ENCODE measurements at regions not wholly inside any gene's neighbourhood (a gene's known extent, or its start where the extent isn't known, plus 50 kb on each side); places are given as distances from the start of the nearest gene placed in this dataset.
"Not testable (repeated sequence)": the region's sequence is repeated elsewhere in the genome, so short reads cannot be mapped to it uniquely, and the experiment has no call there.

GRCh38 chr6:27585316-27585715 is 112.4 kb upstream of the ZNF184 start:
- not testable (repeated sequence) for DNase-seq (ENCODE audit: low read depth)

GRCh38 chr6:27584326-27584725 is 111.4 kb upstream of the ZNF184 start:
- no peak for DNase-seq (ENCODE audit: low read depth)

DNA sequence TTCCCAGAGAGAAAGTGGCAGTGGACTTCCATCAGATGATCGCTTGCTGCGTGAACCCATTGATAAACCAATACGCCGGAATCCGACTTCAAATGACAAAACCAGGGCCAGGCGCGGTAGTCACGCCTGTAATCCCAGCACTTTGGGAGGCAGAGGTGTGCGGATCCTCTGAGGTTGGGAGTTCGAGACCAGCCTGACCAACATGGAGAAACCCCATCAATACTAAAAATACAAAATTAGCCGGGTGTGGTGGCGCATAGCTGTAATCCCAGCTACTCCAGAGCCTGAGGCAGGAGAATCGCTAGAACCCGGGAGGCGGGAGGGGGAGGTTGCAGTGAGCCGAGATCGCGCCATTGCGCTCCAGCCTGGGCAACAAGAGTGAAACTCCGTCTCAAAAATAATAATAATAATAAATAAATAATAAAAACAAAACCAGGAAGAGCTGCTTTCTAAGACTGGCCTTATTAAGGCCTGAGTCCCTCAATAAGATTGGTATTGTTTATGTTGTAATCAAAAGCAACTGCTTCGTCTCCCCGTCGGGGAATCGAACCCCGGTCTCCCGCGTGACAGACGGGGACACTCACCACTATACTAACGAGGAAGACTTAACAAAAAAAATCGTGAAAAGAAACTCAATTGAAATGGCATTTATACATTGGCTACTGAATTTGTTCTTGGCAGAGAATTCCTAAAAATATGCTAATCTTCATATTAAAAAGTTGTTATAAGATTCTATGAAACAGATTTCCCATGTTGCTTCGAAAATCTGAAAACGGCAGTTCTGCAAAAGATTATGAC is 110.2 kb upstream of the ZNF184 start:
- DNase-seq (ENCODE audit: low read depth), result no peak

DNA sequence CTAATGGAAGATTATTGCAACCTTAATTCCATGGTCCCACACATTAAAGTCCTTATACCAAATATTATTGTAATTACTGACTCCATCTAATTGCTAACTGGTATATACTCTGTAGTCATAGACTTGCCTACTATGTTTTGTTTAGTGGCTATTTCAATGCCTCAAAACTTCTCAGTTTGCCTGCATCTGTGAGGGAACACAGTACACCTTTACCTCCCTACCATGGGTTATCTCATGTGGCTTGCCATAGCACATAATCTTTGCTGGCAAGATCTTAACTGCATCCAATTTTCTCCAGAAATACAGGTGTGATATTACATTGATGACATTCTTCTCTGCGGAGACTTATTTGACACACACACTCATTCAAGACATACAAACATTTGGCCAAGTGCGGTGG is 107.1 kb upstream of the ZNF184 start:
- DNase-seq (ENCODE audit: low read depth), result no peak

DNA sequence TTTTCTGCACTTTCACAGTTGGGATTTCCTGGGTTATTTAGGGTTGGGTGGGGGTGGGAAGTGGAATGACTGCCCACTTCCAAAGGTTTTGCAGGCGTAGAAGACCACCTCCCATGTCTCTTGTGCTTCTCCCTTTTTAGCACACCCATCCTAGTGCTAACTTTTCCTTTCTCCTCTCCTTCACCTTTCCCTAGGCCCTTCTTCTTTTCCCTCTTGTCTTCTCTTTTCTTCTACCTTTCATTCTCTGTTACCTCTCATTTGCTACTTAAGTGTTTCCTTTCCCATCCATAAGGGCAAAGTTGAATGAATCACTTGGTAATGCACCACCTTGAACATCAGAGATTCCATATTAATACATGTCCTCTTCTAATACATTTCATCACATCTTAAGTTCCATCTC is 105.0 kb upstream of the ZNF184 start:
- DNase-seq (ENCODE audit: low read depth), result no peak

- DNase-seq (ENCODE audit: low read depth), result no peak
Observed at GRCh38 chr6:27575594-27576361, 102.9 kb upstream of the ZNF184 start.

GRCh38 chr6:27568226-27568897 is 95.5 kb upstream of the ZNF184 start:
- no peak for DNase-seq (ENCODE audit: low read depth)

GRCh38 chr6:27565839-27566779 is 93.2 kb upstream of the ZNF184 start:
- DNase-seq (ENCODE audit: low read depth), result no peak

DNA sequence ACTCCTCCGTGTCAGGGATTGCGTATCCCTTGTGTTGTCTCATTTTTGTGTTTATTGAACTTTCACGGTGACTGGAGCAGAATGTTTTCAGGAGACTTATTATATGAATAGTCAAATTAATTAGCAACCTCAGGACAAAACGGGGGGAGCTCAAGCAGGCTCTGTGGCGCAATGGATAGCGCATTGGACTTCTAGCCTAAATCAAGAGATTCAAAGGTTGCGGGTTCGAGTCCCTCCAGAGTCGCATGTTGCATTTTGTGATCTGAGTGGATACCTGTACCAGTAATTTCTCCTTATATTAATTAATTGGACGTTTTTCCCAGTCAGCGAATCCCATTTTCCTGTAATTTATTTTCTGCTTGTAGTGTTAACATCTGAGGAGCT is 89.1 kb upstream of the ZNF184 start:
- DNase-seq (ENCODE audit: low read depth), result no peak

DNA sequence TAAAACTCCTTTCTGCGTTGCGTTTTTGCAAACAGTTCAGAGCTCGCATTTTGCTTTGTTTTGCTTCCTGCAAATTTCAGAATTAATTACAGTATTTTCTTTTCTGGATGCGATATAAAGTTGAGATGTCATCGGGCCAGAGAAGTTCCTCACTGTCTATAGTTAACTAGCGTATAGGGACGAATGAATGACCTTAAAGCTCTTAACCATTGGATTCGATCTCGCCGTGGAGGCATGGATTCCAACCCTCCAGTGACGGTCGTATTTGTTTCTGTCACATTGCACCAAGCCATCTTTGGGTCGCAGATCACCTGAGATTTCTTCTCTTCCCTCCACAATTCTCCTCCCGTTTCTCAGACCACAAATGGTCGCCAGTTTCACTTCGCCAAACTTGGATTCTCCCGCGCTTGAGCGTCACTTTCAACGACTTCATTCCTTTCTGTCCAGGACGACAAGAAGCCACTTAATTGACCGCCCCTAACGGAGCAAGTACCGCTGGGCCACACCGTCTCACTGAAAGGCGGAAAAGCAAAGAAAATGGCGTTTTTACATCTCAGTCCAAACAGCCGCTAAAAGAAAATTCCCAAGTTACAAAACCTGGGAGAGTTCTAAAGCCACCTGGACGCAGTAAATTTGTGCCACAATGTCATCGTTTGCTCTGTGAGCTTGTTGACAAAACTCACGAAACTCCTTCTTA is 85.3 kb upstream of the ZNF184 start:
- DNase-seq (ENCODE audit: low read depth), result no peak

DNA sequence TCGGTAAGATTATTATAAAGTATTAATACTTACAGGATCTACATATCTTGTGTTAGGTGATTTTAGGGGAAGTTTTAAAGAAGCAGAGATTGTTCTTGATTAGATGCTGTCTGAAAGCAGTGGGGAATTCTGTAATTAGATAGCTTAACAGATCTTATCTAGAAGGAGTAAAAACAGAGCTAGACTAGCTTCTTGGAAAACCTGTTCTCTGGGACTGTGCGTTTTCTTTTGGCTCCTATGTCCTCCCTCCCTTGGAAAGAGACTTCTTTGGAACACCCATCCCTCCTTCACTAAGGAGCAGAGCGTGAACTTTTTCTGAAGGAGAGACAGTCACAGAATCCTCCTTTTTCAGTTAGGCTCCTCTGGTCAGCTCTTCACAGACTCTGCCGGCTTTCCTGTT is 83.5 kb upstream of the ZNF184 start:
- no peak for DNase-seq (ENCODE audit: low read depth)

GRCh38 chr6:27553123-27553904 is 80.4 kb upstream of the ZNF184 start:
- DNase-seq (ENCODE audit: low read depth), result no peak

DNA sequence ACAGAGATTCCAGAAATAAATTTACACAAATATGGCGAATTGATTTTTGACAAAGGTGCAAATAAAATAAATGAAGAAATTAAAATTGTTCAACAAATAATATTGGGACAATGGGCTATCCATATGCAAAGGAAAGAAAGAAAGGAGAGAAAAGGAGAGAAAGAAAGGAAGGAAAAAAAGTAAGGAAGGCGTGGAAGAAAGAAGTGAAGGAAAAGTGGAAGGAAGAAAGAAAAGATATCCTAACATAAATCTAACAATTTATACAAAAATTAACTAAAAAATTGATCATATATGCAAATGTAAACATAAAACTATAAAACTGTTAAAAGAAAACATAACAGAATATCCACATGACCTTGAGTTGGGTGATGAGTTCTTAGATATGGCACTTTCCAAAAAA is 78.7 kb upstream of the ZNF184 start:
- DNase-seq (ENCODE audit: low read depth), result no peak

- DNase-seq (ENCODE audit: low read depth), result no peak
Observed at GRCh38 chr6:27550692-27551091, 77.8 kb upstream of the ZNF184 start.

DNA sequence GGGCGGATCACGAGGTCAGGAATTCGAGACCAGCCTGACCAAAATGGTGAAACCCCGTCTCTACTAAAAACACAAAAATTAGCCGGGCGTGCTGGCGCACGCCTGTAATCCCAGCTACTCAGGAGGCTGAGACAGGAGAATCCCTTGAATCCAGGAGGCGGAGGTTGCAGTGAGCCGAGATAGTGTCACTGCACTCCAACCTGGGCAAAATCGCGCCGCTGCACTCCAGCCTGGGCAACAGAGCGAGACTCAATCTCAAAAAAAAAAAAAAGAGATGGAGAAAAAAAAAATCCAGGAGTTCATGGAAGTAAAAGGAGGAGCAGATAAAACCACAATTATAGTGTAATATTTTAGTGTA is 76.3 kb upstream of the ZNF184 start:
- not testable (repeated sequence) for DNase-seq (ENCODE audit: low read depth)

- DNase-seq (ENCODE audit: low read depth), result no peak
Observed at GRCh38 chr6:27547157-27548075, 74.5 kb upstream of the ZNF184 start.

GRCh38 chr6:27546522-27546921 is 73.6 kb upstream of the ZNF184 start:
- no peak for DNase-seq (ENCODE audit: low read depth)

- no peak for DNase-seq (ENCODE audit: low read depth)
Observed at GRCh38 chr6:27545271-27546046, 72.6 kb upstream of the ZNF184 start.

All from stimulated activated CD4-positive, alpha-beta T cell treated with anti-CD3 and anti-CD28 coated beads, Interleukin-2, amount 100 ng/mL, for 4 hours (primary cell).